Neural crest cell (in vitro differentiated cells): ENCODE measurements at regions not wholly inside any gene's neighbourhood (a gene's known extent, or its start where the extent isn't known, plus 50 kb on each side); places are given as distances from the start of the nearest gene placed in this dataset.

Experiments used
- DNase-seq: peaks from one replicate; pipeline ENCODE4 v3.0.0; 2021; ENCODE audit warnings: low read depth, mixed read lengths, low spot score
- H3K27ac Mint-ChIP-seq: one replicate; pipeline ENCODE4 v1.8.0; 2021; ENCODE audit warnings: mild to moderate bottlenecking, mixed read lengths; ENCODE audit not compliant: unreplicated experiment
- H3K27me3 Mint-ChIP-seq: 2 replicates; pipeline ENCODE4 v1.8.0; 2021; ENCODE audit warnings: low read depth, mild to moderate bottlenecking, mixed read lengths
- H3K36me3 Mint-ChIP-seq: 2 replicates; pipeline ENCODE4 v1.8.0; 2021; ENCODE audit warnings: low read depth, mild to moderate bottlenecking, mixed read lengths
- H3K4me1 Mint-ChIP-seq: 2 replicates; pipeline ENCODE4 v1.8.0; 2021; ENCODE audit warnings: mixed read lengths
- H3K4me3 Mint-ChIP-seq: one replicate; pipeline ENCODE4 v1.8.0; 2021; ENCODE audit warnings: mild to moderate bottlenecking, mixed read lengths
- H3K9me3 Mint-ChIP-seq: 2 replicates; pipeline ENCODE4 v1.8.0; 2021; ENCODE audit warnings: mixed read lengths
- TF ChIP-seq, protein P1 (sequence below): fragments of 200-600 bp; sonication (generic); conservative IDR thresholded peaks from 2 replicates; pipeline ENCODE4 v1.5.0; 2021; ENCODE audit warnings: antibody characterized with exemption, mild to moderate bottlenecking

DNA sequence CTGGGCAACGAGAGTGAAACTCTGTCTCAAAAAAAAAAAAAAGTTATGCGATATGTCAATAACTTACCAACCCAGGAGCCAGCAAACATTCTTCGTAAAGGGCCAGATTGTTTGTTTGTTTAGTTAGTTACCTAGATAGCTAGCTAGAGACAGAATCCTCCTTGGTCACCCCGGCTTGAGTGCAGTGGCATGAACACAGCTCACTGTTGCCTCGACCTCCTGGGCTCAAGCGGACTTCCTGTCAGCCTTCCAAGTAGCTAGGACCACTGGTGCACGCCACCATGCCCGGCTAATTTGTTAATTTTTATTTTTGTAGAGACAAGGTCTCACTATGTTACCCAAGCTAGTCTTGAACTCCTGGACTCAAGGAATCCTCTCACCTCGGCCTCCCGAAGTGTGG lies 113.0 kb downstream of the LITAF start:
- DNase-seq, result no peak
- Mint-ChIP-seq H3K27me3 (no peaks in the 10 kb centered on the region), H3K36me3 (no peaks in the 10 kb centered on the region), H3K4me1 (no peaks in the 10 kb centered on the region), H3K27ac (no peak overlapping the region), H3K9me3 (no peaks in the 10 kb centered on the region), H3K4me3 (no peak overlapping the region)
- TF ChIP-seq, protein P1, sequence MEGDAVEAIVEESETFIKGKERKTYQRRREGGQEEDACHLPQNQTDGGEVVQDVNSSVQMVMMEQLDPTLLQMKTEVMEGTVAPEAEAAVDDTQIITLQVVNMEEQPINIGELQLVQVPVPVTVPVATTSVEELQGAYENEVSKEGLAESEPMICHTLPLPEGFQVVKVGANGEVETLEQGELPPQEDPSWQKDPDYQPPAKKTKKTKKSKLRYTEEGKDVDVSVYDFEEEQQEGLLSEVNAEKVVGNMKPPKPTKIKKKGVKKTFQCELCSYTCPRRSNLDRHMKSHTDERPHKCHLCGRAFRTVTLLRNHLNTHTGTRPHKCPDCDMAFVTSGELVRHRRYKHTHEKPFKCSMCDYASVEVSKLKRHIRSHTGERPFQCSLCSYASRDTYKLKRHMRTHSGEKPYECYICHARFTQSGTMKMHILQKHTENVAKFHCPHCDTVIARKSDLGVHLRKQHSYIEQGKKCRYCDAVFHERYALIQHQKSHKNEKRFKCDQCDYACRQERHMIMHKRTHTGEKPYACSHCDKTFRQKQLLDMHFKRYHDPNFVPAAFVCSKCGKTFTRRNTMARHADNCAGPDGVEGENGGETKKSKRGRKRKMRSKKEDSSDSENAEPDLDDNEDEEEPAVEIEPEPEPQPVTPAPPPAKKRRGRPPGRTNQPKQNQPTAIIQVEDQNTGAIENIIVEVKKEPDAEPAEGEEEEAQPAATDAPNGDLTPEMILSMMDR, result no peak

GRCh38 chr16:11474617-11475291 lies 112.0 kb downstream of the LITAF start:
- no peaks in the 10 kb centered on the region for H3K9me3 Mint-ChIP-seq
- TF ChIP-seq, protein P1, result no peak
- no peak overlapping the region for H3K27ac Mint-ChIP-seq
- H3K36me3 Mint-ChIP-seq, result no peaks in the 10 kb centered on the region
- H3K4me1 Mint-ChIP-seq, result no peaks in the 10 kb centered on the region
- DNase-seq, result no peak
- no peak overlapping the region for H3K4me3 Mint-ChIP-seq
- H3K27me3 Mint-ChIP-seq, result no peaks in the 10 kb centered on the region

- Mint-ChIP-seq H3K4me1 (no peaks in the 10 kb centered on the region), H3K27ac (no peak overlapping the region), H3K9me3 (peaks cover 10% of the 10 kb centered on the region), H3K4me3 (no peak overlapping the region), H3K36me3 (peaks cover 9% of the 10 kb centered on the region), H3K27me3 (no peaks in the 10 kb centered on the region)
- TF ChIP-seq, protein P1, result no peak
- no peak for DNase-seq
Measured at GRCh38 chr16:11475896-11476630, 110.7 kb downstream of the LITAF start.

DNA sequence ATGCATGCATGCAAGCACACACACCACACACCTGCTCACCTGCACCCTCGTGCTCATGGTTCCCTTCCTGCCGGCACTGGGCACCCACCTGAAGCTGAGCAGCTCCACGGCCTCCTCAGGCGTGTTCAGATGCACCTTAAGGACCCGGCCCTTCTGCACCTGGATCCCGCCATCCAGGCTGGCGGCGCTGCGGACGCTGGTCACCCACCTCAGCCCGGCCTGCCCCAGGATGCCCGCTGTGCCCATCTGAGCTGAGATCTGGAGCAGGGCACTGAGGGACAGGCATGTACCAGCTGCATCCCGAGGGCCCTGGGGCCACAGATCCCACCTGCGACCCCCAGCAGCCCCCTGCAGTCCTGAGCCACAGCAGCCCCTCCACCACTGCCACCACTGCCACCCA lies 110.0 kb downstream of the LITAF start:
- Mint-ChIP-seq H3K27ac (no peak overlapping the region), H3K4me1 (no peaks in the 10 kb centered on the region), H3K36me3 (peaks cover 10% of the 10 kb centered on the region), H3K4me3 (no peak overlapping the region), H3K27me3 (no peaks in the 10 kb centered on the region), H3K9me3 (peaks cover 10% of the 10 kb centered on the region)
- no peak for DNase-seq
- TF ChIP-seq, protein P1, result no peak

DNA sequence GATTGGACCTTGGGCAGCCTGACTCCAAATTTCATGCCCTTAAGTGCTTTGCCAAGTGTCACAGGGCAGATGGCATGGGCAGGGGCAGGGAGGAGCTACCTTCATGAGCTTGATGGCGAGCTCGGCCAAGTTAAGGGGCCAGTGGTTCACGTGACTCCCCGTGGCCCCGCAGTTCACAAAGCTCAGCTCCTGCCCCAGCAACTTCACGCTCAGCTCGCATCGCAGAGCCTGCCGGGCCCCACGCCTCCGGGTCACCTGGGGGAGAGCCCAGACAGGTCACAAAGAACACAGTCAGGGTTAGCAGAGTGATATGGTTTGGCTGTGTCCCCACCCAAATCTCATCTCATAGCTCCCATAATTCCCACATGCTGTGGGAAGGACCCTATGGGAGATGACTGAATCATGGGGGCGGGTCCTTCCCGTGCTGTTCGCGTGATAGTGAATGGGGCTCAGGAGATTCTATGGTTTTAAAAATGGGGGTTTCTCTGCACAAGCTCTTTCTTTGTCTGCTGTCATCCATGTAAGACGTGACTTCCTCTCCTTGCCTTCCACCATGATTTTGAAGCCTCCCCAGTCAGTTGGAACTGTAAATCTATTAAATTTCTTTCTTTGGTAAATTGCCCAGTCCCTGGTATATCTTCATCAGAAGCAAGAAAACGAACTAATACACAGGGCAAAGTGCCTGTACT lies 108.1 kb downstream of the LITAF start:
- TF ChIP-seq, protein P1, result no peak

More for the DNA sequence above, 108.1 kb downstream of the LITAF start:
- Mint-ChIP-seq H3K4me1 (no peaks in the 10 kb centered on the region), H3K36me3 (peaks cover 25% of the 10 kb centered on the region), H3K9me3 (peaks cover 22% of the 10 kb centered on the region), H3K27ac (no peak overlapping the region), H3K27me3 (no peaks in the 10 kb centered on the region), H3K4me3 (no peak overlapping the region)
- DNase-seq, result no peak
